HG02943 (cell line): ENCODE measurements at regions not wholly inside any gene's neighbourhood (a gene's known extent, or its start where the extent isn't known, plus 50 kb on each side); places are given as distances from the start of the nearest gene placed in this dataset.

Experiments used
- ATAC-seq: cut with Tn5 transposase; IDR thresholded peaks from one replicate; pipeline ENCODE4 v1.9.1; 2021; ENCODE audit warnings: mild to moderate bottlenecking, low read depth, moderate library complexity; ENCODE audit not compliant: unreplicated experiment

DNA sequence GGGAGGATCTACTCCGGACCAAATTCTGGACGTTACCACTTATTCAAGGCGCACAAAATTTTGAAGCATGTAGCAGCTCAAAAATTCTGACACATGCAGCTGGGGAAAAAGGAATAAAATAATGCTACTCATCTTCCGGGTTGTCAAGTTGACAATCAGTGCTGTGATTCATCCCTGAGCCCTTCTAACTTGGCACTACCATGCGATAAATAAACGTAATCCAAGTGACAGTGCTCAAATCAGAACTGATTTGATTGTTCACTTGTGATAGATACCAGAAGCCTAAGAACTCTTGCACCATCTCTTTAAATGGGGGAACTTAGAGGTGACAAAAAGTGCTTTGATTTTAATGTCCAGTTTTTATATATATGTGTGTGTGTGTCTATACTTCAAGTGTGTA is 230.2 kb upstream of the TLE4 start:
- no peak for ATAC-seq

DNA sequence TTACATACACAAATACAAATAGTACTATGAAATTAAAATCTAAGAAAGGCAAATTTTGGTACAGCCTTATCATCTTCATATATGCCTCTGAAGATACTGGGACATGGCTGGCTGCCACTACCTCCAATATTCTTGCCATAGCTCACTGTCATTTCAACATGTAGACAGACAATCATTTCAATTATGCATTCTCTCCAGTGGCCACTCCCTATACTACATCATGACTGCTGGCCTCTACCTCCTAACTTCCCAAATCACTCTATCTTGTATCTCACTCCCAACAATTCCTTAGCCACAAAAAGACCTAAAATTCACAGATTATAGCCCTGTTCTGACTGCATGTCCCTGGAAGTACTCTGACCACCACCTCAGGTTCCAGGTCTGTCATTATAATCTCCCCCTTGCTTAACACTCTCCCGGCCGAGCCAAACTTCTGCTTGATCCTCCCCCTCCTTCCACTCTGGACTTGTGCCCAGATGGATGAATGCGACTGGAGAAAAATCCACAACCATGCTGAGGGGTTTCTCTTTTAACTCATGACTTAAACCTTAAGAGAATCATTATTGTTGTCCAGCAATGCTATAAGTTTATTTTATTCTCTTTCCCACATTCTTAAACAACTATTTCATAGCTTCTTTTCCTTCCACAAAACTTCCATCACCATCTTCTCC is 225.3 kb upstream of the TLE4 start:
- ATAC-seq = no peak

DNA sequence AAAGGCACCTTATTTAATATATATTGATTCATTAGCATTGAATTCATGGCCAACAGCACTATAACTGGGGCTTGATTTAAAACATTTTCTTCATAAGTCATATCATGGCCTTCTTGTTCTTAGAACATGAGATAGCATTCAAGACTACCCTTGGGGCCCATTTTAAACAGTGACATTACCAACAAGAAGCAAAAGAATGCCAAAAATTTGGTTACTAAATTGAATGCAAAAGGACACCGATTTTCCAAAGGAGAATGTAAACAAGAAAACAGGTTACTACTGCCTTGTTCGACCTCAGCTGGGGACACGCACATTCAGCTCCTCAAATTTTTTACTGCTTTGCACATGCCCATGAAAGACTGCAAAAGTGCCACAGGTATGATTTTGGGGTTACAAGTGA is 219.4 kb upstream of the TLE4 start:
- ATAC-seq = no peak

DNA sequence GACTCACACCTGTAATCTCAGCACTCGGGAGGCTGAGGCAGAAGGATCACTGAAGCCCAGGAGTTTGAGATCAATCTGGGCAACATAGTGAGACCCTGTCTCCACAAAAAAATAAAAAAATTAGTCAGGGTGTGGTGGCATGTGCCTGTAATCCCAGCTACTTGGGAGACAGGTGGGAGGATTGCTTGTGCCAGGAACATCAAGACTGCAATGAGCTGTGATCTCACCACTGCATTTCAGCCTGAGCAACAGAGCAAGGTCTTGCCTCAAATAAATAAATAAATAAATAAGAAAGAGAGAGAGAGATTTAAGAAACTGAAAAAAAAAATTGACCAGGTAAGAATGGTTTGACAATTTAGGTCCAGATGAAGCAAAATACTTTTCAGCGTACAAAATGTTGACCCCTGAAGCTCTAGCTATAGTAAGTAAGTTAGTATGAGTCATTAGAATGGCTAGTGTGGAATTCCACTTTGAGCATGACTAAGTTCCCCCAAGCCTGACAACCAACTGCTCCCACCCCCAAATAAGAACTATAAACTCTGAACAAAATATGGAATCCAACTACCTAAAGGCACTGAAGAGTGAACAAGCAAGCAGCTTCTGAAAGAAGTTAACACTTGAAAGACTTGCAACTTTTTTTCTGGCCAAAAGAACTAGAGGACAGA is 217.8 kb upstream of the TLE4 start:
- ATAC-seq = no peak

DNA sequence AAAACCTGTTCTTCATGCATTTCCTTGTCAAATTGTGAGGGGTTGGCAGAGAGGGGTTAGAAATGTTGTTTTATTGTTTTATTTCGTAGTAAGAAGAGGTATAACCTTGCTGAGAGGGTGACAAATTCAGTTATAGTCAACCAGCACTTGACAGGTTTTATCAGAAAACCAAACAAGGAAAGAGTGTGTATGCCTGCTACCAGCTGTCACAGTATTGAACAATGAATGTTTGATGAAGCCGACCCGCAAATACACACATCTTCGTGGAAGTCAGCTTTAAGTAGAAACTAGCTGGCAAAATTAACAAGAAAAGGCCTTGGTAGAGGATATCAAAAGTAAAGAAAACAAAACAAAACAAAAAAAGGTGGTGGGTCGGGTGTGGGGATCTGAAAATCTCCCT is 214.6 kb upstream of the TLE4 start:
- ATAC-seq = no peak

DNA sequence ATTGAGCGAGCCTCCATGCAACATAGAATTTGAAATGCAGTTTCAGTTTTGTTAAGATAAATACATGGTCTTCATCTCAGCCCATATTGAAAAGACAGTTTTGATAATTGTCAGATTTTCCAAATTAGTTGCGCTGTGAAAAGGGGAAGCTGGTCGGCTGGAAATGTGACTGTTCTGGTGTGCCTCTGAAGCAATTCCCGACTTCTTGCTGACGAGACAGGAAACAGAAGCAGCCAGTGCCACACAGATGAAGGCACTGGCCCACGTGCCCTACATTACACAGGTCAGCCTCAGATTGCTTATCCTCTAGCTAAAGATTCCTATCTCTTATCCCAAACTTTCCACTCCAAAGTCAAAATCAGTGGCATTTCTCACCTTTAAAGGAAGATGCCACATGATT is 214.1 kb upstream of the TLE4 start:
- no peak for ATAC-seq

DNA sequence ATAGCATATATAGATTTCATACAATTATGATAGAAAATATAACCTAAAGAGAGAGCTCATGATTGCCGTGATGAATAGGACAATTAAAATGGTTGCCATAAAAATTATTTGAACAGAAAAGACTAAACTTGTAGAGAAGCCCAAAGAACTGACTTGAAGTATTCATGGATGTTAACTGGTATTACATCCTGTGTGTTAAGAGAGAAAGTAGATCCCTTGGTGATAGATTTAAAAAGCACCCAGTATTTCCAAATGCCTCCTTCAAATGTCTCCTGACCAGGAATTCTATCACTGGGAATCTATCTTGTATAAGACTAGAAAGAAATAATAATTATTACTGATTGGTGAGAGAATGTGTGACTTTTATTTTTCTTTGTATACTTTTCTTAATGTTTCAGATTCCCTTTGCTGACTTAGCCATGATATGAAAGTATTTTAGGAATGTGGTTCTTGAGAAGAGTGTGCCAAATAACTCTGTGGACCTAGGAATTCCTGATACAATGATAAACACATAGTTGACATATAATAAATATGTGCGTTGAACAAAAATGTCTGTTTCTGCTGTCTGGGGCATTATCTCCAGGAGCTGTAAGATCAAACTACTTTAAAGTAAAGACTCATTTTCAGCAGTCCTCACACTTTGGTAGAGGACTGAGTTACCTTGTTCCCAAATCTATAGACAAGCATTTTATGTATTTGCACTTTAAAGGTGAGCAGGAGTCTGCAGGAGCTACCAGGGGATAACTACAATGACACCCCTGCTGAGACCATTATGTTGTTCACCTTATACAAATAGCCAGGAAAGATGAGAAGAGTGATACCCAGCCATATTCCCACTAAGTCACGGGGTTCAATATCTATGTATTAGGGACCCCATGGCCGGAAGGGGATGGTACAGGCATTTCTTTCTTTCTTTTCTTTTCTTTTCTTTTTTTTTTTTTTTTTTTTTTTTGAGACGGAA is 211.1 kb upstream of the TLE4 start:
- no peak for ATAC-seq

DNA sequence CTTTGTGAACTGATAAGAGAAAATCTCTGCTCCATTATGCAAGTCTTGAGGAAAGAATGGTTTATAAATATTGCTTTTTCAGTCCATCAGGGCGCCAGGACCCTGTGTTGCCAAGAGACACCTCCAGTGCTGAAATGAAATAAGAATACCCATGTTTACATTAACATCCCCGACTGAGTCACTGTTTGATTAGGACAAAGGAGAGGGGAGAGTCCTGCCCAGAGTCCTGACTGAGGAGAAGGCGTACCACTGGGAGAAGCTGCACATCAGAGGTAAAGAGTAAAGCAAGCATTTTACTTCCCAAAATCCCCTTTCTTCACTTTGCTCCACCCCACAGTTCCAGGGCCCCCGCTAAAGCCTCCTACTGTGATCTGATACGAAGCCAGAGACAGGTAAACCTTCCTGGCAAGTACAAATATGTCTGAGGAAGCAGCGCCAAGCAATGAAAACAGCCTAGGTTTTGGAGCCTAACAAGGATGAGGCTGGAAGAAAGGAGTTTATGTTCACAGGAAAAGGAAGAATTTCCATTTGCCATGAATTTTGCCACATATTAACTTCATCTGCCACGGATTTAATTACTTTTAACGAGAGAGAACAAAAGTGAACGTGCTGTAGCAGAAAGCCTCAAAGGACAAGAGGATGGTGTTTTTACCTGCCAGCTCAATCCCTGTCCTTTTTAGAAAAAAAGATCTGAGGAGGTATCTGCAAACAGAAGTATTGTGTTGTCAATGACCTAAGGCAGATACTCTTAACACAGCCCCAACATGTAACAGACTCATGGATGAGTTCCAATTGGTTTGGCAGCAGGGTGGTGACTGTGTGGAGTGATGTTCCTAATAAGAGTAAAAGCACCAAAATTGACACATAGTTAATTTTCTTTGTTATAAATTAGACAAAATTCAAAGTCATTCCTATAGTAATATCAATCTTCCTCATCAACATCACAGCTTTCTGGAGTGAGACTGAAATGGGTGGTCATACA is 209.4 kb upstream of the TLE4 start:
- ATAC-seq = no peak

DNA sequence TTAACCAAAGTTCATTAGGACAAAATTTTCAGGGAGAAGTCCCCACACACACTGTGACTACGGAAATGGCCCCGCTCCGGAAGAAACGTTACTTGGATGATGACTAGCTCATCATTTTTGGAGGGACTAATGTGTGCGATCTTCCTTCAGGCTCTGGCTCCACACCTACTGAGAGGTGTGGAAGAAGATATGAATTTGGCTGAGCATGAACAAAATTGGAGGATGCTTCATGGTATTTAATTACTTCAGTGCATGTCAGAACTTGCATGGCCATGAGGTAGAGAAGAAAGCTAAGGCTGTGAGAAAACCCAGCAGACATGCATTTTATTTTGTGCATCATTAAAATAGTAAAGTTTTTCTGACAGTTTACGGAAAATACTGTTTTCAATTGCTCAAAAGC is 202.1 kb upstream of the TLE4 start:
- ATAC-seq = no peak

DNA sequence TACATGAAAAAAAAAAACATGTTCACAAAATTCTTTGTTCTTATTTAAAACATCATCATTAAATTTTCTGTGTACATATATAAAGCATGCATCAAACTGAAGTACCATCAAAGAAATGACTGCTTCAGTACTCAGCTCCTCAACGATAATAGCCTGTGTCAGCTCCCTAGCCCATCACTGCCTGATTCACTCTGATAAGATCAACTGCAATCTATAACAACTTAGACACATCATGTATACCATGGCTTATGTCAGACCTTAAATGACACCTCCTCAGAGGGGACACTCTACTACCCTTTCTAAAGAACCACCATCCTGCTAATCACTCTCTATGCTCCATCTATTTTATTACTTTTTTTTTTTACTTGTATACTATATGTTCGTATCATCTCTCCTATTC is 200.5 kb upstream of the TLE4 start:
- no peak for ATAC-seq

DNA sequence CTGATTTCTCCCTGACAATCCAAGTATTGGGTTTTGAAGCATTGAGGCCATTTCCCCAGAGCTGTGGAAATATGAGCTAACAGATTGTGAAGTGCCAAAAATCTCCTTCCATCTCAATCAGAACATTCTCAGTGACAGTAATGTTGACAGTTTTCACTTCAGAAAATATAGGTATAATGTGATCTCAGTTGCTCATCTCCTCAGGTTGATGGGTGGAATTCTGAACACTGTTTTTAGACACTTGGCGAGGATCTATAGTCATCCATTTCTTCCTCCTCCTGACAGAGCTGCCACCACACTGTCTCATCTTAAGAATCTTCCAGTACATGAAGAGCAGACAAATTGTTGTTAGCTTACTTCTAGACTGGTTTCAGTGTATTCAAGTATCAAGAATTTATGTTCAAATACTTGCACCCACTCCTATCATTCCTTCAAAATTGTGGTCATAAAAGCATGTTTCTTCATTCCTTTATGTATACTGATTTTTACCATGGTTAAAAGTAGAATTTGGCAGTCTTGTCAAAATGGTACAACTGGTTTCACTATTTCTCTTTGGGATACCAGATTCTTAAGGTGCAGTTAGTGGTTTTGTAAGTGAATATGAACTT is 199.7 kb upstream of the TLE4 start:
- ATAC-seq = no peak

DNA sequence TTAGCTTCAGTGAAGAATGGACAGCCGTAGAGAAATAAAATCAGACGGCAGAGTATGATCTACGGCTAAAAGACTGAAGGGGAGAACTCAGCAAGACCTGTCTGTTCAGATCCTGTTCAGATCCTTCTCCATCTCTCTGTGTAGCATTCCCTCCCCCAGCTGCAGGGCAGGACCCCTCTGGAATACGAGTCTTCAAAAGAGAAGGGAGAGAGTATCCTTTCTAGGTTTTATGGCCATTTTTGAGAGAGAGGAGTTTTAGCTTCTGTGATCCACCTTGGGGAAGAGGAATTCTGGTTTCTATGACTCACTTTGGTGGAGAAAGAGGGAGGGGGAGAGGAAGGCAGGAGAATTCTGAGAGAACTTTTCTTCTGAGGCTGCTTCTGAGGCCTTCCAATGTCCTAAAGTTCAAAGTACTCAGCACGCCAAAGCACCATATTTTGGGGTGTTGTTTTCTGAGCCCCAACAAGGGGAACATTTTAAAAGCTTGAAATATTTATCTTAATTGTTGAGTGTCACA is 194.4 kb upstream of the TLE4 start:
- ATAC-seq = no peak

DNA sequence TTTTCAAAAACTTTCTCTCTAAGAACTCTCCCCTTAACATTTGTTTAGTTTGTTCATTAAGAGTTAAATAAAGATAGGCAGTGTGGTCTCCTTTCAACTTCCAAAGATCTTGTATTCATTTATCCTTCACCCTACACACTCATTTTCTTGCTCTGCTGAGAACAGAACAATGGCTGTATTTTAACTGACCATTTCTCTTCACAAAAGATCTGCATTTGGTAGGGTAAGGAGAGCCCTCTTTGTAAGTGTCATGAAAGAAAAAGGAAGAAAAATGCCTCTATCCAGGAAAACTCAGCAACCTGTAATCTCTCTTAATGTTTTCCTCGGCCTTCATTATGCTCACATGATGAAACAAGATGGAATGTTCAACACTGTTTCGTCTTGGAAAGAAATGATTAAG is 193.7 kb upstream of the TLE4 start:
- ATAC-seq = no peak

DNA sequence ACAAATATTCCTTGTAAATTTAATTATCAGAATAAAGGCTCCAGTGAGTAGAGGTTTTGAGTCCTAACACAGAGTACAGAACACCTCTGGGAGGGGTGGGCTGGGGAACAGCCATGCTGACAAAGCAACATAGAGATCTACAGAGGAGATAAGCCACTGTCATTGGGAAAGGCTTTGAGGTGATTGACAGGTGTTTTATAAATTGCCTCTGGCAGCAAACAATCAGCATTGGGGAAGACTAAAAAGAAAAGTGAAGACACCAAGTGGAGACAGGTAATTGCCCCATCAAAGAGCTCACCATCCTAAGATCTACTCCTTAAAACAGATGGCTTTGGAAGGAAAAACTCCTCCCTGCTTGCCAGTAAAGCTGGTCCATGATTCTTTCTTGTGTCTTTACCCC is 189.7 kb upstream of the TLE4 start:
- no peak for ATAC-seq

DNA sequence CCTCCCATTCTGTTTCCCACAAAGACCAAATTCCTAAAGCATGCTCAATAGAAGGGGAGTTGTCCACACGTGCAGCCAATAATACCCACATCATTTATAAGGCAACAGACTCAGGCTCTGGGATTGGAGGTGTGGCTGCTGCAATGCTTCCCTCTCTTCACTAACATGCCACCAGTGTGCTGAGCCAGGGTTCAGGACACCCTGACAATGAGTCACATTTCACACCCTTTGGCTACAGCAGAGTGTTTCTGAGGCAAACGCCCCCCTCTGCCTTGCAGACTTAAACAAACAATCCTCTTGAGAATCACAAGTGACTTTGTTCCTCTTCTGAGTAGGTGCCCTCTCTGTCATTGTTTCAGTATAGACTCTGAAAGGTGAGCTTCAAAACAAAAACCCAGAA is 189.3 kb upstream of the TLE4 start:
- no peak for ATAC-seq

DNA sequence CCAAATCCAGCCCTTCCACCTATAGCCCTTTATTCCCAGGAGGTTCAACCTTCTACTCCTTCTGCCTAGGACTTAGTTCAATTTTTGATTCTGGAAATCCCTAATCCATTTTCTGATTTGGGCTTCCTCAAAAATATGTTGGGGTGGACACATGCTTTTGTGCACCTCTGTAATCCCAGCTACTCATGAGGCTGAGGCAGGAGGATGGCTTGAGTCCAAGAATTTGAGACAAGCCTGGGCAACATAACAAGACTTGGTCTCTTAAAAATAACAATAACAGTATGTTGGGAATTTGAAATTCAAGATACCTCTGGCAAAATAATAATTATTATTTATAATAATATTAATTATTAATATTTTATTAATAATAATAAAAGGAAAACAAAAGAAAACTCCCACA is 188.7 kb upstream of the TLE4 start:
- ATAC-seq = no peak

DNA sequence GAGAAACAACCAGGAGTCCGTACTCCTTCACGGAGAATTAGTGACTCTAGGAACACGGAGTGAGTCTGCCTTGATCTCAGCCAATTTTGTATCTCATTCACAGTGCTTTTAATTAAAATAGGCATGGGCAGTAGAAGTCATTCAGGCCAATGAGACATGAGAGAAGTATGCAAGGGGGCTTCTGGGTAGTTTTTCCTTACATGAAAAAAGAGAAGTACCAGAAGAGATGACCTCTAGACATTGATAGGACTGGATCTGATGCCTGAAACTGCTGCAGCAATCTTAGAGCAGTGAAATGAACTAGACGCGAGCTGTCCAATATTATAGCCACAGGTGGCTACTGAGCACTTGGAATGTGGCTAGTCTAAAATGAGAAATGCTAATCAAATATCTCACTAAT is 187.7 kb upstream of the TLE4 start:
- no peak for ATAC-seq

DNA sequence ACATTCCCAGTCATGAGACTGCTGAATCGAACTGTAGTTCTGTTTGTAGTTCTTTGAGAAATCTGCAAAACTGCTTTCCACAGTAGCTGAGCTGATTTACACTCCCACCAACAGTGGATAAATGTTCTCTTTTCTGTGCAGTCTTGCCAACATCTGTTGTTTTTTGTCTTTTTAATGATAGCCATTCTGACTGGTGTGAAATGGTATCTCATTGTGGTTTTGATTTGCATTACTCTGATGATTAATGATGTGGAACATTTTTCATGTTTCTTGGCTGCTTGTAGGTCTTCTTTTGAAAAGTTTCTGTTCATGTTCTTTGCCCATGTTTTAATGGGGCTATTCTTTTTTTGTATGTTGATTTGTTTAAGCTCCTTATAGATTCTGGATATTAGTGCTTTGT is 187.3 kb upstream of the TLE4 start:
- no peak for ATAC-seq

DNA sequence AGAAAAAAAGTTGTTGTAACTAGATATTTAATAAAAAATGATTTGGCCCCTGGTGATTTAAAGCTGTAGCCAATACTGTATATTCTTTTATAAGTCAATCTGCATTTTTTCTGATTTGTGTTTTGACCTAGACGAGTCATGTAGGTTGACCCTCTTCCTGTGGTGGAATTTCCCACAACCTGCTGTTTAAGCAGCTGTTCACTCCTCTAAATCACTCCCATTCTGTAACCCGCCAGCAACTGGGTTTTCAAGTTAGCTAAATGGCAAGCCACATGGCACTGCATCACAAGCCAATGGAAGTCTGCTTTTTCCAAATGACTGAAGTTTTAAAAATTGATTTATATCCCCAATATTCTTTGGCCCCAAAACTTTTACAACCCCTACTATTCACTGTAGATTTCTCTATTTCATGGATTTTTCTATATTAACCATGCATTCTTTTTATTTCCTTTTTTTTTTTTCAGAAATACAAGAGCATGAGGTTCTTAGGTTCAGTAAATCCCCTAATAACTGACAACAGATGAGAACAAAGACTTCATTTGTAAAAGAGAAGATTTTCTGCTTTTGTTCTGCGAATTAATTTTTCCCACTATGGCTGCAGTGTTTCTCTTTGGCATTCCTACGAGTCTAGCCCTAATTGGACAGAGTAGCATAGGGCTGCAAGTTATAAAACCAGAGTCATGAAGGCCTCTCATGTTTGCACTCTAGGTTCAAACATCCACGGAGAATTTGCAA is 184.5 kb upstream of the TLE4 start:
- no peak for ATAC-seq
